GM23338 (cell line): ENCODE measurements at regions not wholly inside any gene's neighbourhood (a gene's known extent, or its start where the extent isn't known, plus 50 kb on each side); places are given as distances from the start of the nearest gene placed in this dataset.

Experiments
- EZH2 ChIP-seq: fragments of 200-600 bp; sonication (generic); IDR thresholded peaks from one replicate; pipeline ENCODE4 v1.8.0; 2017; ENCODE audit warnings: antibody characterized with exemption, mild to moderate bottlenecking, low read depth; ENCODE audit not compliant: unreplicated experiment
- EZH2phosphoT487 ChIP-seq: fragments of 200-600 bp; sonication (generic); IDR thresholded peaks from one replicate; pipeline ENCODE4 v1.8.1; 2018; ENCODE audit warnings: antibody characterized with exemption; ENCODE audit not compliant: unreplicated experiment
- JUNB ChIP-seq: IDR thresholded peaks from one replicate; pipeline ENCODE4 v1.6.1; 2016; ENCODE audit warnings: antibody characterized with exemption; ENCODE audit not compliant: unreplicated experiment
- POLR2AphosphoS5 ChIP-seq: IDR thresholded peaks from 2 replicates; pipeline ENCODE4 v1.6.1; 2016; ENCODE audit warnings: antibody characterized with exemption, low read depth
- ZNF114 ChIP-seq: fragments of 250-450 bp; sonication (Bioruptor Pico); IDR thresholded peaks from 2 replicates; pipeline ENCODE4 v1.5.0; 2020; ENCODE audit warnings: mild to moderate bottlenecking, moderate library complexity
- TF ChIP-seq, protein P1 (sequence below), 2 experiments: fragments of 200-600 bp in 1 of 2; sonication (generic) in 1 of 2; conservative IDR thresholded peaks; 2 replicates each; pipeline versions ENCODE4 v1.5.1 to v1.6.1; 2016 to 2017; ENCODE audit warnings: antibody characterized with exemption in 2 of 2, low read depth in 2 of 2, mild to moderate bottlenecking in 2 of 2, moderate library complexity in 1 of 2
- TF ChIP-seq, protein P2 (sequence below): IDR thresholded peaks from one replicate; pipeline ENCODE4 v1.6.1; 2018; ENCODE audit warnings: antibody characterized with exemption; ENCODE audit not compliant: unreplicated experiment

DNA sequence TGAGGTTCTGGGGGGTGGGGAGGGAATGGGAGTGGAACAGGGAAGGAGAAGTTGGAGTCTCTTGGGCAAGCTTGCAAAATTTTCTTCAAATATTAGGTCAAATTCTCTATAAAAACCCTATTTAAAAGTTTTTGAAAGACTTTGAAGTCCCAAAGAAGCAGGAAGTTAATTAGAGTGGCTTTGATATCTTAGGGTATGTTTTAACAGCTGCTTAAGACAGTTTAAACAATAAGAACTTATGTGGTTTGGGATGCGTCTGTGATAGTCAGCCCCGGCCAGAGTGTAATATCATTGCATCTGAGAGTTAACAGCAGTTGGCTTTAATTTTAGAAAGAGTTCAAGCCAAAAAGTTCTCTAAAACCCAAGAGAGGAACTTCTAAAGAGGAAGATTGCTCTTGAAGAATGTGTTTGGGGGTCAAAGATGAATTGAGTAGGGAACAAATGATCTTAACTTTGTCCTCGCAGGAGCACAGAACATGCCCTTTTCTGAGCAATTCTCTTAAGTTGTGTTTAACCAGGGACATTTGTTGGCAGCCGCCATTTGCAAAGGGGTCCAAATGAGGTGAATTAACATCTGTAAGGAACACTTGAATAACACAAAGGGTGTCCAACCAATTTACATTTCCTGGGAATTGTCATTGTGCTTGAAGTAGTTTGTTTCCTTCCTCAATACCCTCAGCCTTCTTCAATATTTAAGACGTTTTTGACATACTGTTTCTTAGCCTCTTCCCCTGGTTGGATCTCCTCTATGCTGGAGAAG is 182.4 kb downstream of the PTEN start:
- no peak for TF ChIP-seq JUNB
- TF ChIP-seq, protein P1, sequence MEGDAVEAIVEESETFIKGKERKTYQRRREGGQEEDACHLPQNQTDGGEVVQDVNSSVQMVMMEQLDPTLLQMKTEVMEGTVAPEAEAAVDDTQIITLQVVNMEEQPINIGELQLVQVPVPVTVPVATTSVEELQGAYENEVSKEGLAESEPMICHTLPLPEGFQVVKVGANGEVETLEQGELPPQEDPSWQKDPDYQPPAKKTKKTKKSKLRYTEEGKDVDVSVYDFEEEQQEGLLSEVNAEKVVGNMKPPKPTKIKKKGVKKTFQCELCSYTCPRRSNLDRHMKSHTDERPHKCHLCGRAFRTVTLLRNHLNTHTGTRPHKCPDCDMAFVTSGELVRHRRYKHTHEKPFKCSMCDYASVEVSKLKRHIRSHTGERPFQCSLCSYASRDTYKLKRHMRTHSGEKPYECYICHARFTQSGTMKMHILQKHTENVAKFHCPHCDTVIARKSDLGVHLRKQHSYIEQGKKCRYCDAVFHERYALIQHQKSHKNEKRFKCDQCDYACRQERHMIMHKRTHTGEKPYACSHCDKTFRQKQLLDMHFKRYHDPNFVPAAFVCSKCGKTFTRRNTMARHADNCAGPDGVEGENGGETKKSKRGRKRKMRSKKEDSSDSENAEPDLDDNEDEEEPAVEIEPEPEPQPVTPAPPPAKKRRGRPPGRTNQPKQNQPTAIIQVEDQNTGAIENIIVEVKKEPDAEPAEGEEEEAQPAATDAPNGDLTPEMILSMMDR (conservative IDR thresholded peaks at IDR 0.05; ENCODE audit: low read depth in 2 of 2), result no peak
- TF ChIP-seq, protein P2, sequence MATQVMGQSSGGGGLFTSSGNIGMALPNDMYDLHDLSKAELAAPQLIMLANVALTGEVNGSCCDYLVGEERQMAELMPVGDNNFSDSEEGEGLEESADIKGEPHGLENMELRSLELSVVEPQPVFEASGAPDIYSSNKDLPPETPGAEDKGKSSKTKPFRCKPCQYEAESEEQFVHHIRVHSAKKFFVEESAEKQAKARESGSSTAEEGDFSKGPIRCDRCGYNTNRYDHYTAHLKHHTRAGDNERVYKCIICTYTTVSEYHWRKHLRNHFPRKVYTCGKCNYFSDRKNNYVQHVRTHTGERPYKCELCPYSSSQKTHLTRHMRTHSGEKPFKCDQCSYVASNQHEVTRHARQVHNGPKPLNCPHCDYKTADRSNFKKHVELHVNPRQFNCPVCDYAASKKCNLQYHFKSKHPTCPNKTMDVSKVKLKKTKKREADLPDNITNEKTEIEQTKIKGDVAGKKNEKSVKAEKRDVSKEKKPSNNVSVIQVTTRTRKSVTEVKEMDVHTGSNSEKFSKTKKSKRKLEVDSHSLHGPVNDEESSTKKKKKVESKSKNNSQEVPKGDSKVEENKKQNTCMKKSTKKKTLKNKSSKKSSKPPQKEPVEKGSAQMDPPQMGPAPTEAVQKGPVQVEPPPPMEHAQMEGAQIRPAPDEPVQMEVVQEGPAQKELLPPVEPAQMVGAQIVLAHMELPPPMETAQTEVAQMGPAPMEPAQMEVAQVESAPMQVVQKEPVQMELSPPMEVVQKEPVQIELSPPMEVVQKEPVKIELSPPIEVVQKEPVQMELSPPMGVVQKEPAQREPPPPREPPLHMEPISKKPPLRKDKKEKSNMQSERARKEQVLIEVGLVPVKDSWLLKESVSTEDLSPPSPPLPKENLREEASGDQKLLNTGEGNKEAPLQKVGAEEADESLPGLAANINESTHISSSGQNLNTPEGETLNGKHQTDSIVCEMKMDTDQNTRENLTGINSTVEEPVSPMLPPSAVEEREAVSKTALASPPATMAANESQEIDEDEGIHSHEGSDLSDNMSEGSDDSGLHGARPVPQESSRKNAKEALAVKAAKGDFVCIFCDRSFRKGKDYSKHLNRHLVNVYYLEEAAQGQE, result no peak
- TF ChIP-seq EZH2phosphoT487, result no peak
- no peak for TF ChIP-seq ZNF114 (CRISPR knock-in tag)
- TF ChIP-seq POLR2AphosphoS5, result no peak
- no peak for TF ChIP-seq EZH2
